Glomerular visceral epithelial cell (primary cell): ENCODE measurements at regions not wholly inside any gene's neighbourhood (a gene's known extent, or its start where the extent isn't known, plus 50 kb on each side); places are given as distances from the start of the nearest gene placed in this dataset.
"Not testable (repeated sequence)": the region's sequence is repeated elsewhere in the genome, so short reads cannot be mapped to it uniquely, and the experiment has no call there.

Experiments used
- DNase-seq: peaks from one replicate; pipeline ENCODE4 v3.0.0-alpha.2; 2016; ENCODE audit errors: extremely low spot score

DNA sequence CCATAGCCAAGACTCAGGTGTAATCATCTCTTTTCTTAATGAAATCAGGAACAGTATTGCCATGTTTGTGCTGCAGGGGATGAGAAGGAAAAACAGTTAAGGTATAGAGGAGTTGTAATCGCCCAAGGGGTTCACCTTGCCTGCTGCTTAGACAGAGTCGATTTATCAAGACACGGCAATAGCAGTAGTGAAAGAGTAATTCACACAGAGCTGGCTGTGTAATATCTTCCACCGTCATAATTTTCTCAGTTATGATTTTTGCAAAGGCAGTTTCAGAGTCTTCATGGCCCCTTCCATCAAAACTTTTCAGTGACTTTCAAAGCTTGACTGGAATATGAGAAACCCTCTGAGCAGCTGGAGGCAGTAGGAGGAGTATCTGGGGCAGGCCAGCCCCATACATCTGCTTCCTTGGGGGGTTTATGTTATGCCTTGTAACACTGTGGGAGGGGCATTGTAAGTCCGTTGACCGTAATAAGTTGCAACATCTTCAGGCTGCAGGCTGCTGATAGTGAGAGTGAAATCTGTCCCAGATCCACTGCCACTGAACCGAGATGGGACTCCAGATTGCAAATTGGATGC is 605.4 kb downstream of the RPIA start:
- not testable (repeated sequence) for DNase-seq

DNA sequence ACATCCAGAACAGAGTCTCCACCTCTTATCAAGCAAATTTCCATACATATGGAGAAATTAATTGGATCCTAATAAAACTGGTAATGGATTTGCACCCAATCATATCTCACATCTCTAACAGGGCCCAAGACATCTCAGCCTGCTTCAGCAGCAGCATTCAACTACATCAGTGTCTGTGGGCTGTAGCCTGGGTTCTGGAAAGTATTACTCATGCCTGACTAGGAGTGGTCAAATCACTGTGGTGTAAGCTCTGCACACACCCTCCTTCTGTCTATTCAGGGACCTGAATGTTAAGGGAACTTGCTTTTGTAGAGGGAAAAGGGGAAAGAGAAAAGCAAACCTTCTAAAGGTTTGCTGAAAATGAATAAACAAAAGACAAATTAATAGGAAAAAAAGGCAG is 607.7 kb downstream of the RPIA start:
- not testable (repeated sequence) for DNase-seq

DNA sequence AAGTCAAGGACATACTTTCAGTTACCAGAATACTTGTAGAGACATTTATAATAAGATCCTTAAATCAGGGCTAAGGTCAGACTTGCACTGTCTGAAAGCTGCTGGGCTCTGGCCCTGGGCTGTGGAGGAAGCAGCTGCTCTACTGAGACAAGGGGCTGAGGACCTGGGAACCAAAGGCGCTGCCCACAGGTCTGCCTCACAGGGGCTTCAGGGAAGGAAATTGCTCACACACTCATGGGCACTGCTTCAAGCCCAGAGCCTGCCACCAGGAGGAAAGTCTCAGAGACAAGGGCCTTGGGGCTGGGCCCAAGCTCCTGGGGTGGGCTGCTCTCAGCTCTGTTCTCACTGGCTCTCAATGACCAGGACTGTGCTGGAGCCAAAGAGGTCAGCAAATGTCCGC is 614.1 kb downstream of the RPIA start:
- DNase-seq, result not testable (repeated sequence)

DNA sequence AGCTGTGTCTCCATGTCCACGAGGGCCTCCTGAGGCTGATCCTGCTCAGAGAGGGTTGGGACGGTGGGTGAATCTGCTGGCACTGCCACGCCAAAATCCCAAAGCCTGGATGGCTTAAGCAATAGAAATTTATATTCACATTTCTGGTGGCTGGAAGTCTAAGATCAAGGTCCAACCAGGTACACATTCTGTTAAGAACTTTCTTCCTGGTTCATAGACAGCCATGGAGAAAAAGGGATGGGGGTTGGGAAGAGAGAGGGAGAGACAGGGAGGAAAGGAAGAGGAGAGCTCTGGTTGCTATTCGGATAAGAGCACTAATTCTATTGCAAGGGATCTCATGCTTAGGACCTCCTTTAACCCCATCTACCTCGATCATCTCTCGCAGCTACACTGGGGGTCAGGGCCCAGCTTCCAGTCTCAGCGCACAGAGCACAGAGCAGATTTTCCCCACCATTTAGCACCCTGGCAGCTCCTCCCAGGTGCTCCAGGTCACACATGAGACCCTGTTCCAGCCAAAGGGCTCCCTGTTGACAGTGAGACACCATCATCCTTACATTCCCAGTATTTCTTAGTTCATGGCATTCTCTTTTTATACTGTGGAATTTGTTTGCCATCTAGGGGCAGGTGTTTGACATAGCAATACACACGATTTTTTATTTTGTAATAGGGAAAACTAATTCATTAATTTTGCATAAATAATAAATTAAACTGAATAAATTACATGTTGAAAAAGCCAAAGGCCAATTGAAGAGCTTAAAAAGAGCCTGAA is 615.6 kb downstream of the RPIA start:
- not testable (repeated sequence) for DNase-seq

DNA sequence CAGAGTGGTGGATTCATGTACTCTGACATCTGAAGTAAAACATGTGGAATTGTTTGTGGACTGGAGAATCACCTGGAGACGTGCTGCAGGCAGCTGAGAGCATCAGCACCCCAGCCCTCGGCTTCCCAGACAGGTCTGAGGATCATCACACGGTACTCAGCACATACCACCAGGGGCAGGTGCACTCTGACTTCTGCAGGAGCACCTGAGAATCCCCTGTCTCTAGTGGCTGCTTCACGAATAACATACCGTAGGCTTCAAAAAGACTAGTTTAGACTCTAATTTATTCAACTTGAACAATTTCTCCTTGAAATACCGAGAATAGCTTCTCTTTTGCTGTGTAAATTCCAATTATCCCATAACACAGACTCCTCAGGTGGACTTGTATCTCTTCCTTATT is 627.5 kb downstream of the RPIA start:
- DNase-seq, result not testable (repeated sequence)

DNA sequence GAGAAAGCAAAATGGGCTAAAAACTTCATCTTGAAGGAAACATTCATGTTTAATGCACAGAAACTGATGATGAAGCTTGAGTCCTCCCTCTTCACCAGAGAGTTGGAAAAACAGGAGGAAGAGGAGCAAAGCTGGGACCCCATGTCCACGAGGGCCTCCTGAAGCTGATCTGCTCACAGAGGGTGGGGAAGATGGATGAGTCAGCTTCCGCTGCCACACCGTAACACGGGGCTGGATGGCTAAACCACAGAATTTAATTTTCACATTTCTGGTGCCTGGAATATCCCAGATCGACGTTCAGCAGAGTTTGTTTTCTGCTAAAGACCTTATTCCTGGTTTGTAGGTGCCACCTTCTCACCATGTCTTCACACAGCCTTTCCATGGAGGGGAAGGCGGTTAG is 634.4 kb downstream of the RPIA start:
- DNase-seq, result not testable (repeated sequence)

DNA sequence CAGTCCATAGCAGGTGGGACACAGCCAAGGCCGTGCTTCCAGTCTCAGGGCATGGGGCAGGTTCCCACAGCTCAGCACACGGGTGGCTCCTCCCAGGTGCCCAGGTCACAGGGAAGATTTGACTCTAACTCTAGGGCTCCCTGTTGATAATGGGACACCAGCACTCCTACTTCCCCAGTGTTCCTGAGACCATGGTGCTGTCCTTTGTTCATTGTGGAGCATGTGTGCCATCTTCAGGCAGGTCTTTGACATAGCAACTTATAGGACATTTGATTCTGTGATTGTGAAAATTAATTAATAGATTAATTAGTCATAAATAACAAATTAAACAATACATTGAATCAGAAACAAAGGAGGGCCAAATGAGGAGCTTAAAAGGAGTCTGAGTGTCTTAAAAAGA is 635.0 kb downstream of the RPIA start:
- DNase-seq, result not testable (repeated sequence)

DNA sequence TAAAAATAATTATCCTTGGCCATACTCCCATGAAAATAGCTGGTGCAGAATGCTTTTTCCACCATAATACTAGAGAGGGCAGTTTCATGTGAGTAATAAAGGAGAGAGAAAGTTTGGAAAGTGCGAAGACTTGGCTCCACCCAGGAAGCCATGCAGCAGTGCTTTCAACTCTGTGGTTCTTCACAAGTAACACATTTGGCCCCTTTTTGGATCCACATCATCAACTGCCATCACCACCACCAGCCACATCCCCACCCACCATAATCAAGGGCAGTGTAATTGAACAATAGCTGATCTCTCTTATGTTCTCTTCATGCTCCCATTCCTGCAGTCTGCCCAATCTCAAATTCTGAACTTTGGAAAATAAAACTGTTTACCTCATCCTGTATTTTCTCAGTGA is 637.3 kb downstream of the RPIA start:
- not testable (repeated sequence) for DNase-seq
